ENCODE measurements at regions not wholly inside any gene's neighbourhood (a gene's known extent, or its start where the extent isn't known, plus 50 kb on each side); places are given as distances from the start of the nearest gene placed in this dataset.

- 84 to 85% methylated on average over 8 of the region's 8 CpGs for WGBS, 2 donors
- Histone ChIP-seq H3K9me3 (peaks cover 0 to 8% (median 0%) of the 10 kb centered on the region in 4 donors), H3K4me1 (peaks cover 0 to 5% (median under 1%) of the 10 kb centered on the region in 4 donors), H3K27me3 (no peaks in the 10 kb centered on the region), H3K36me3 (no peaks in the 10 kb centered on the region), H3K27ac (no peak overlapping the region), H3K4me3 (no peak overlapping the region)
- TF ChIP-seq EP300 (IDR thresholded peaks at IDR 0.05): no peak
- TF ChIP-seq CTCF (IDR thresholded peaks at IDR 0.05): no peak
- TF ChIP-seq POLR2A (IDR thresholded peaks at IDR 0.05): no peak
- no peak for TF ChIP-seq POLR2AphosphoS5 (IDR thresholded peaks at IDR 0.05)
- intact Hi-C loops (cut with DNase I): no loop called here
- DNase-seq: no peak
Observed at GRCh38 chr22:22827187-22827939, 60.3 kb upstream of the IGLL5 start.

- no peak for DNase-seq
- 67 to 85% methylated on average over 2 of the region's 2 CpGs for WGBS, 2 donors
Observed at GRCh38 chr22:22830193-22830592, 57.4 kb upstream of the IGLL5 start.

GRCh38 chr22:22830957-22831688, 56.5 kb upstream of the IGLL5 start:
- TF ChIP-seq EP300 (IDR thresholded peaks at IDR 0.05) (no peak), POLR2A (IDR thresholded peaks at IDR 0.05) (no peak), POLR2AphosphoS5 (IDR thresholded peaks at IDR 0.05) (no peak), CTCF (IDR thresholded peaks at IDR 0.05) (no peak)
- H3K27ac ChIP-seq: no peak overlapping the region
- no peaks in the 10 kb centered on the region for H3K36me3 ChIP-seq
- H3K27me3 ChIP-seq: no peaks in the 10 kb centered on the region
- intact Hi-C loops (cut with DNase I): no loop called here
- DNase-seq: no peak
- WGBS, 2 donors: 93 to 98% methylated on average over 1 of the region's 1 CpG
- H3K4me1 ChIP-seq: no peaks in the 10 kb centered on the region
- no peak overlapping the region for H3K4me3 ChIP-seq
- peaks cover 0 to 8% (median 0%) of the 10 kb centered on the region in 4 donors for H3K9me3 ChIP-seq

More at GRCh38 chr22:22830193-22830592, 57.4 kb upstream of the IGLL5 start:
- H3K4me1 ChIP-seq: no peaks in the 10 kb centered on the region
- H3K27ac ChIP-seq: no peak overlapping the region
- H3K9me3 ChIP-seq: peaks cover 0 to 8% (median 0%) of the 10 kb centered on the region in 4 donors
- no peak overlapping the region for H3K4me3 ChIP-seq
- TF ChIP-seq CTCF (IDR thresholded peaks at IDR 0.05): no peak
- TF ChIP-seq EP300 (IDR thresholded peaks at IDR 0.05): no peak
- TF ChIP-seq POLR2A (IDR thresholded peaks at IDR 0.05): no peak
- no peak for TF ChIP-seq POLR2AphosphoS5 (IDR thresholded peaks at IDR 0.05)
- H3K27me3 ChIP-seq: no peaks in the 10 kb centered on the region
- intact Hi-C loops (cut with DNase I): no loop called here
- H3K36me3 ChIP-seq: no peaks in the 10 kb centered on the region

- H3K36me3 ChIP-seq: no peaks in the 10 kb centered on the region
- H3K27ac ChIP-seq: no peak overlapping the region
- no peak for DNase-seq
- WGBS, 2 donors: 84 to 87% methylated on average over 3 of the region's 3 CpGs
- no peaks in the 10 kb centered on the region for H3K27me3 ChIP-seq
- TF ChIP-seq CTCF (IDR thresholded peaks at IDR 0.05): no peak
- no peak for TF ChIP-seq EP300 (IDR thresholded peaks at IDR 0.05)
- no peak for TF ChIP-seq POLR2A (IDR thresholded peaks at IDR 0.05)
- no peak for TF ChIP-seq POLR2AphosphoS5 (IDR thresholded peaks at IDR 0.05)
- H3K9me3 ChIP-seq: peaks cover 0 to 8% (median 0%) of the 10 kb centered on the region in 4 donors
- H3K4me3 ChIP-seq: no peak overlapping the region
- H3K4me1 ChIP-seq: no peaks in the 10 kb centered on the region
- intact Hi-C loops (cut with DNase I): no loop called here
Observed at GRCh38 chr22:22833059-22833458, 54.6 kb upstream of the IGLL5 start.

Data from sigmoid colon (tissue), 6 donors.